ENCODE measurements at regions not wholly inside any gene's neighbourhood (a gene's known extent, or its start where the extent isn't known, plus 50 kb on each side); places are given as distances from the start of the nearest gene placed in this dataset.
"Not testable (repeated sequence)": the region's sequence is repeated elsewhere in the genome, so short reads cannot be mapped to it uniquely, and the experiment has no call there.

DNA sequence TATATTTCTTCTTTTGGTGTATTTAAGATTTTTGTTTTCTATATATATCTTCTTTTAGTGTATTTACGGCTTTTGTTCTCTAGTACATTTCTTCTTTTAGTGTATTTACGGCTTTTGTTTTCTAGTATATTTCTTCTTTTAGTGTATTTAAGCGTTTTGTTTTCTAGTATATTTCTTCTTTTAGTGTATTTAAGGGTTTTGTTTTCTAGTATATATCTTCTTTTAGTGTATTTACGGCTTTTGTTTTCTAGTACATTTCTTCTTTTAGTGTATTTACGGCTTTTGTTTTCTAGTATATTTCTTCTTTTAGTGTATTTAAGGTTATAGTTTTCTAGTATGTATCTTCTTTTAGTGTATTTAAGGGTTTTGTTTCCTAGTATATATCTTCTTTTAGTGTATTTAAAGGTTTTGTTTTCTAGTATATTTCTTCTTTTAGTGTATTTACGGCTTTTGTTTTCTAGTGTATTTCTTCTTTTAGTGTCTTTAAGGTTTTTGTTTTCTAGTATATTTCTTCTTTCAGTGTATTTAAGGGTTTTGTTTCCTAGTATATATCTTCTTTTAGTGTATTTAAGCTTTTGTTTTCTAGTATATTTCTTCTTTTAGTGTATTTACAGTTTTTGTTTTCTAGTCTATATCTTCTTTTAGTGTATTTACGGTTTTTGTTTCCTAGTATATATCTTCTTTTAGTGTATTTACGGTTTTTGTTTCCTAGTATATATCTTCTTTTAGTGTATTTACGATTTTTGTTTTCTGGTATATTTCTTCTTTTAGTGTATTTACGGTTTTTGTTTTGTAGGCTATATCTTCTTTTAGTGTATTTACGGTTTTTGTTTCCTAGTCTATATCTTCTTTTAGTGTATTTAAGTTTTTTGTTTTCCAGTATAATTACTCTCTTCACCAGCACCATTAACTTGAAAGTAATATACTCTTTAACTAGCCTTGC, 249.4 kb downstream of the SHOX start:
- TF ChIP-seq, protein P1, sequence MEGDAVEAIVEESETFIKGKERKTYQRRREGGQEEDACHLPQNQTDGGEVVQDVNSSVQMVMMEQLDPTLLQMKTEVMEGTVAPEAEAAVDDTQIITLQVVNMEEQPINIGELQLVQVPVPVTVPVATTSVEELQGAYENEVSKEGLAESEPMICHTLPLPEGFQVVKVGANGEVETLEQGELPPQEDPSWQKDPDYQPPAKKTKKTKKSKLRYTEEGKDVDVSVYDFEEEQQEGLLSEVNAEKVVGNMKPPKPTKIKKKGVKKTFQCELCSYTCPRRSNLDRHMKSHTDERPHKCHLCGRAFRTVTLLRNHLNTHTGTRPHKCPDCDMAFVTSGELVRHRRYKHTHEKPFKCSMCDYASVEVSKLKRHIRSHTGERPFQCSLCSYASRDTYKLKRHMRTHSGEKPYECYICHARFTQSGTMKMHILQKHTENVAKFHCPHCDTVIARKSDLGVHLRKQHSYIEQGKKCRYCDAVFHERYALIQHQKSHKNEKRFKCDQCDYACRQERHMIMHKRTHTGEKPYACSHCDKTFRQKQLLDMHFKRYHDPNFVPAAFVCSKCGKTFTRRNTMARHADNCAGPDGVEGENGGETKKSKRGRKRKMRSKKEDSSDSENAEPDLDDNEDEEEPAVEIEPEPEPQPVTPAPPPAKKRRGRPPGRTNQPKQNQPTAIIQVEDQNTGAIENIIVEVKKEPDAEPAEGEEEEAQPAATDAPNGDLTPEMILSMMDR (IDR thresholded peaks at IDR 0.05) = not testable (repeated sequence)
- TF ChIP-seq KDM1A (IDR thresholded peaks at IDR 0.05; ENCODE audit: low read depth) = not testable (repeated sequence)
- TF ChIP-seq, protein P2, sequence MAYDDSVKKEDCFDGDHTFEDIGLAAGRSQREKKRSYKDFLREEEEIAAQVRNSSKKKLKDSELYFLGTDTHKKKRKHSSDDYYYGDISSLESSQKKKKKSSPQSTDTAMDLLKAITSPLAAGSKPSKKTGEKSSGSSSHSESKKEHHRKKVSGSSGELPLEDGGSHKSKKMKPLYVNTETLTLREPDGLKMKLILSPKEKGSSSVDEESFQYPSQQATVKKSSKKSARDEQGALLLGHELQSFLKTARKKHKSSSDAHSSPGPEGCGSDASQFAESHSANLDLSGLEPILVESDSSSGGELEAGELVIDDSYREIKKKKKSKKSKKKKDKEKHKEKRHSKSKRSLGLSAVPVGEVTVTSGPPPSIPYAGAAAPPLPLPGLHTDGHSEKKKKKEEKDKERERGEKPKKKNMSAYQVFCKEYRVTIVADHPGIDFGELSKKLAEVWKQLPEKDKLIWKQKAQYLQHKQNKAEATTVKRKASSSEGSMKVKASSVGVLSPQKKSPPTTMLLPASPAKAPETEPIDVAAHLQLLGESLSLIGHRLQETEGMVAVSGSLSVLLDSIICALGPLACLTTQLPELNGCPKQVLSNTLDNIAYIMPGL (CRISPR knock-in tag; IDR thresholded peaks at IDR 0.05; ENCODE audit: borderline replicate concordance) = not testable (repeated sequence)
